NCI-H1417 (cell line): ENCODE measurements at regions not wholly inside any gene's neighbourhood (a gene's known extent, or its start where the extent isn't known, plus 50 kb on each side); places are given as distances from the start of the nearest gene placed in this dataset.
A peak's percentile ranks its signal among the peaks of the same experiment; 100 is the strongest.

ENCODE experiments used
- DNase-seq, 3 experiments: peaks; one replicate each; lab custom pipeline; 2025; lab: John Stamatoyannopoulos, UW

DNA sequence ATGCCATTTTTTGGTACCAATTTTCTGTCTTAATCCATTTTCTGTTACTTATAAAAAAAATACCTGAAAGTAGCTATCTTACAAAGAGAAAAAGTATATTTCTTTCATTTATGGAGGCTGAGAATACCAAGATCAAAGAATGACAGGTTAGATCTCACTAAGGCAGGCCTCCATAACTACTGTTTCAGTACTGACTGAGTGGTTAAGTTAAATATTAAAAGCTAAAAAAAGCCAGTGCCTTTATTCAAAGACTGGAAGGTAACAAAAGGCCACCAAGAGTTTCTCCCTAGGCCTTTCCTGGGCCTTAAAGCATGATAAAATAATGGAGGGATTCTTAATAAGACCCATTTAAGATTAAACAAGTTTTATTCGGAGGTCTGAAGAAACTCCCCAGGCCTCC, 687.7 kb upstream of the ADGRL4 start:
- no peak for DNase-seq

DNA sequence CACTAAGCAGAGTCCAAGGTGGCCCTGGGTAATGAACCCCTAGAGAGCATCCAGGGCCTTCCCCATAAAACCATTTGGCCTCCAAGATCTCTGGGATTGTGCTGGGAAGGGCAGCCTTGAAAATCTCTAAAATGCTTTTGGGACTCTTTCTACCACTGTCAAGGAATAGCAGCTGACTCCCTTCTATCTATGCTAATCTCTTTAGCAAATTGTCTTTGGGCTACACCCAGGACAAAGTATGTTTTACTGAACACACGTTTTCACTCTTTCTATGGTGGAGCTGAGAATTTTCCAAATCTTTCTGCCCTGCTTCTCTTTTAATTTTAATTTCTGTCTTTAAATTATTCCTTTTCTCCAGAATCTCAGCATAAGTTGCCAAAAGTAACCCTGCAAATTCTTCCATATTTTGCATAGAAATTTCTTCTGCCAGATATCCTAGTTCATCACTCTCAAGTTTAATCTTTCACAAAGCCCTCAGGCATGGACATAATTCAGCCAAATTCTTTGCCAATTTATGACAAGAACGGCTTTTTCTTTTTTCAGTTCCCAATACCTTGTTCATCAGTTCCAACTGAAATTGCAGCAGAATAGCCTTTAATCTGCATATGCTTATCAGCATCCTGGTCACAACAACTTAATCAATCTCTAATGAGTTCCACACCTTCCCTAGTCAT, 687.0 kb upstream of the ADGRL4 start:
- no peak for DNase-seq

DNA sequence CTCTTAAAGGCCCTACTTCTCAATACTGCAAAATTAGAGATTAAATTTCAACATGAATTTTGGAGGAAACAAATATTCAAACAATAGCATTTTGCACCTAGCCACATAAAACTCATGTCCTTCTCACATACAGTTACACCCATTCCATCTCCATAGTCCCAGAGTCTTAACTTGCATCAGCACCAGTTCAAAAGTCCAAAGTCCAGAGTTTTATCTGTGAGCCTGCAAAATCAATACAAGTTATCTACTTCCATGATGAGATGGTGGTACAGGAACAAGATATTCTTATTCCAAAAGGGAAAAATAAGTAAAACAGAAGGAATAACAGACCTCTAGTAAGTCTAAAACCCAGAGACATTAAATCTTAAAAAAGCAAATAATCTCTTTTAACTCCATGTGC, 686.0 kb upstream of the ADGRL4 start:
- DNase-seq: no peak

DNA sequence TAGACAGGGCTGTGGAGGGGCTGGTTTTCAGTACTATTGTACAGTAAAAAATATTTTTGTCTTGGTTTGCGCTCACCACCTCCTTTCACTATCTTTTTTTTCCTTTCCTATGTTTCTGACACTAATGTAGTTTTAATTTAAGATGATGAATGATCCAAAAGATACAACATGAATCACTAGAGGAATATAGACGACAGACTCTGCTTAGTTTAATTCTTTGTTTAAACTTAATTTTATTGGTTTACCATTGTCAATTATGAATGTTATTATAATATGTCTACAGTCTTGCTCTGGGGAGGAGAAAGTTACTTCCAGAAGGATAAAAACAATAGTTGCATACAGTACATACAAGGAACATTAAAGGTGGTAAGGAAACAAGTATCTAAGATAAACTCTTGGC, 682.4 kb upstream of the ADGRL4 start:
- no peak for DNase-seq

DNA sequence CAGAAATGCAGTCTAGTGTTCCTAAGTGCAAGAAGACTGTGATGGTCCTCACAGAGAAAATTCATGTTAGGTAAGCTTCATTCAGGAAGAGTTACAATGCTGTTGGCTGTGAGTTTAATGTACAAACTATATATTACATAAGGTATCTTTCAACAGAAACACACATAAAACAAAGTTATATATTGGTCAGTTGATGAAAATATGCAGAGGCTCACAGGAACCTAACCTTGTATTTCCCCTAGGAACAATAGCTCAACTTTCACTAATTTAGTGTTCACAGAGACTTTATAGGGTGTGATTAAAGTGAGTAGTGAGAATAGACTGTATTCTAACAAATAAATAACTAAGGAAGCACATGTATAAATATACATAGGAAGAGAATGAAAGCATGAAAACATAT, 676.9 kb upstream of the ADGRL4 start:
- DNase-seq: no peak

DNA sequence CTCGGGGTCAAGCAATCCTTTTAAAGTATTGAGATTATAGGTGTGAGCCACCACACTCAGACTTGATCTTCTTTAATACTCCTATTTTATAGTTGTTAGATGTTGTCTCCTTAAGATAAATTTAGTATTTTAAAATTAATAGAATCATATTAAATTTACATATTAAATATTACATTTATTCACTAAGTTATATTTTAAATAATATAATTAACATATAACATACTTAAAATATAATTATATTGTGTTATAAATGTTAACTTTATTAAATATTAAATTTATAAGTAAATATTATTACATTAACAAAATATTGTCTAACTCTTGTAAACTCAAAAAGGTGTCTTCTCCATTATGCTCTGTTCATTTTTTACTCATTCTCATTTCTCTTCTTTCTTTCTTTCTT, 675.9 kb upstream of the ADGRL4 start:
- no peak for DNase-seq

DNA sequence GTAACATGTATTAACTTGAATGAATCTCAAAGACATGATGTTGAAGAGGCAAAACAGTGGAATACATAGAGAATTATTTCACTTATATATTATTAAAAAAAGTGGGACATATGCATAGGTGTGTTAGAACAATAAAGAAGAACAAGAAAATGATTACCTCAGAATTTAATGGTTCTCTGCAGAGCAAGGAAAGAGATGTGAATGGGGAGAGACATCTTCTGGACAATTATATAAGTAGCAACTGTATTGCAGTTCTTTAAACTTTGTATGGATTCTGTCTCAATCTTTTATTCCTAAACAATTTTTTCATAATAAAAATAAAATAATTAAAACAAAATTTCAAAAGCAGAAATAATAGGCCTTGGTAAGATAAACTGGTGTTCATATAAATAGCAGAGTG, 674.9 kb upstream of the ADGRL4 start:
- DNase-seq: no peak

DNA sequence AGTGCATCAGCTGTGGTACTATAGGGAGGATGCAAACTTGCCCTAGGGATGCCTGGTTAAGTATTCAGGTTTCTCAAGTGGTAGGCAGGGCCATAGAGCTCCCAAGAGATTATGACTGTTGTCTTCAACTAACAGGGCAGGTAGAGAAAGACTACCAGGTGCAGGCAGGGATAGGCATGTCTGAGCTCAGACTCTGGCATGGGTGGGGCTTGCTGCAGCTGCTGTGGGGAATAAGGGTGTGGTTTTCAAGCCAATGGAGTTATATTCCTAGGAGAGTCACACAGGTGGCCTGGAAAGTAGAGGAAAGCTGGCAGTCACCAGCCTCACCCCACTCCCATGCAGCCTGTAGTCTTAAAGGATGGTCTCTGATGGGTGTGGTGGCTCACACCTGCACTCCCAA, 673.4 kb upstream of the ADGRL4 start:
- DNase-seq: peak in 1 of 3 experiments; percentile 9

DNA sequence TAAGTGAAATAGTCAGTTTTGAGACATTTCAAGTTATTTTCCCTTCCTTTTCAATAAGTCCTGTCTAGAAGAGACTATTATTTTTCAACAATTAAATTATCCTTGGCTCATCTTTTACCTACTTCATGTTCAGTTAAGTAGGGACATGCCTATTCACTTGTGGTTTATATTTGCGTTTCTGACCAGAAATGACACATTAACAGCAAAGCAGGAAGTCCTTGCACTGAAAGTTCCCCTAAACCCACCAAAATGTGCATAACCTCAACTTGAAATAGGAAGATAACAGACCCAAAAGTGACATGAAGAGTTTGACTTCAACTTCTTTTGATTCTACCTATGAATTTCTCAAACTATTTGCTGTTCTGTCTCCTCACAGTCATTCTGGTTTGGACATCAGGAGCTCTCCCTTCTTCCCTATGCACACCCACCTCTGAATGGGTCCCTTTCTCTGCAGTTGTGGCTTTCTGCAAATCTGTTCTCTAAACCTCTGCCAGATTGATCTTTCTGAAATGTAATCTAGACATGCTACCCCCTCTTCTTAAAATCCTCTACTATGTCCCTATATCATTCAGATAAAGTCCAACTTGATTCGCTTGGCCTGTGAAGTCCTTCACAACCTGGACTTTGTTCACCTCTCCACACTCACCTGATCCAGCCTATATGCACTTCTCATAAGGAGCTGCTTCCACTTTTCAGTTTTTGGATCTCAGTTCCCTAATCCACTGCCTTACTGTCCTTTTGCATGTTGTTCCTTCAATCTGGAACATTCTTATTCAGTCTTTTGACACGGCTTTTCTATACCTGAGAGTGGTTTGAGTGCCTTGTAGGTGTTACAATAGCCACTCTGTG, 661.5 kb upstream of the ADGRL4 start:
- DNase-seq: no peak

DNA sequence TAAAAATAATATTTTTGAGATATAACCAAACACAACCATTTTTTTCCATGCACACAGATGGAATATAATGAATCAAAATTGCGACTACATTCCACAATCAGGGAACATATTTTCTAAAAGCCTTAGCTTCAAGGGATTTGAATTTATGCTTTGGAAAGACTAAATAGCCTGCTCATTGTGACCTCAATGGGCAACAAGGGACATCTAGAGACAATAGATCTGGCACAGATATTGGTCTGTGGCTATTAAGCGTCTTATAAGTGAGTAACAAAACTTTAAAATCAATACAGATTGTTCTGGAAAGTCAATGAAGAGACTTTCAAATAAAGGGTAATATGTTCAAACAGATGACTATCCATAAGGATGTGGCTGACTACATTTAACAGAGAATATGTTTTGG, 660.6 kb upstream of the ADGRL4 start:
- no peak for DNase-seq

DNA sequence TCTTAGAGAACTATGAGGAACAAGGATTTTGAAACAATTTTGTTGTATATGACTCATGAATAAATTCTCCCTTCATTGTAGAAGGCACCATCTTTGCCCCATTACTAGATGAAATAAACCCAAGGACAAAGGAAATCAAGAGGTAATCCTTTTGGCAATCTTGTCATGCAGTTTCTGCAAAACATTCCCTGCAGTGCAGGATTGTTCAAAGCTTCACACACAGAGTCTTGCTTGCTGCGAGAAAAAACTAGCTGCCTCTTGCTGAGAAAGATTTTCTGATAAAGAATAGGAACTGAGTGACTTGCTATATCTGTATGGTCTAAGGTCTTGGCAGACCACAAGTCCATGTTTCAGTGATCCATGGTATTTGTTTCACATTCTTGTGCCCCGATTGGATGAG, 657.4 kb upstream of the ADGRL4 start:
- DNase-seq: no peak

DNA sequence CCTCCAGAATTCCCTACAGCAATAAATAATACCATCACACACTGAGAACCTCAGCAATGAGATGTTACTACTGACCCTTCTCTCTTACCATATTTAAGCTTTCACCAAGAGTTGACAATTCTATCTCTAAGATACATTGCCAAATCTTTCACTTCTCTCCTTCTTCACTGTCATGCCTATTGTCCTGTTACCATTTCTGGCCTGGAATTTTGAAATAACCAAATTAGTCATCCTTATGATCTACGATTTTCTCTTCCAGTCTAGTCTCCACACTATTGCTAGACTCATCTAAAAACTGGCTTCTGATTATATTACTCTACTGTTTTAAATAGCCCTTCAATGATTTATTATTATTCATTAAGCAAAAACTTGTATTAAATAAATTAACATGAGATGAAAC, 656.1 kb upstream of the ADGRL4 start:
- DNase-seq: no peak

DNA sequence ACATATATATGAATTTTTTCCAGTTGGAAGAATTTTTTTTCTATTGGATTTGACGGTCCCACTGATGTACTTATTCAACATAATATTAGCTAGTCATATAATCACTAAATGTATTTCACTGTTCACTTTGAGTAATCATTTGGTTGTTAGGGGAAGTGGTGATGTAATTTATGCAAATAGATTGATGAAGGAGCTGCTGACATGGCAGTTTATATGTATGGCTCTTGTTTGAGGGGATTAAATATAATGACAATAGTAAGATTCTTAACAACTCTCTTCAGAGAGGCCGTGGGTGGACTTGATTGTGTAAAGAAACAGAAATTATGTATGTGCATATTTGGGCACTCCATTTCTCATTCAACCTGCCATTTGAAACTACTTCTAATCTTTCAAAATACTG, 653.6 kb upstream of the ADGRL4 start:
- no peak for DNase-seq

DNA sequence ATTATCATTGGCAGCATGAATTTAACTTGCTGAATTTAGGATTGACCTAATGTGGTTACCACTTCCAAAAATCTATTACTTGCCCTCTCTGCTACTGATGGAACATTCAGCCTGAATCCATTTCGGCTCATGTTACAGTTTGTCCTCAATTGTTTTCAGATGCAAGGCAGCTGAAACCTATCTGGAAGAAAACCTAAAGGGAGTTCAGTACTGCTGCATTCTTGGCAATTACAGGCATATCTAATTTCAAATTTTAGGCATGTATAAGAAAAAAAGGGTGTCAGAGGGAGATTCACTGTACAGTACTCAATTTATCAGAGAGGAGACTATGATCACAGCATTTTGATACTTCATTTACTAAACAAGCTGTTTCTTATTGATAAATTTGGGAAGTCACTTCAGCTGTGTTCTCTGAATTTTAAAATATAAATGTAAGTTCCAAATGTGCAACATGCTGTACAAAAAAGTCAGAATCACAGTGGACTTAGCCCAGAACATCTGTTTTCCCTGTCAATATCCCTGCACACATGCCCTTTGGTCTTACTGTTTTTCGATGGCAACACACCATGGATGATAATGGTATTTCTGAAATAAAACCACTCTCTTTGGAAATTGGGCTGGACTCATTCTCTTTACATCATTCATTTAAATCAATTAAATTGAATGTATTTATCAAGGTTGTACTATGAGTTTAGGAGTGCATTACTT, 651.6 kb upstream of the ADGRL4 start:
- DNase-seq: peak in 1 of 3 experiments; percentile 7

DNA sequence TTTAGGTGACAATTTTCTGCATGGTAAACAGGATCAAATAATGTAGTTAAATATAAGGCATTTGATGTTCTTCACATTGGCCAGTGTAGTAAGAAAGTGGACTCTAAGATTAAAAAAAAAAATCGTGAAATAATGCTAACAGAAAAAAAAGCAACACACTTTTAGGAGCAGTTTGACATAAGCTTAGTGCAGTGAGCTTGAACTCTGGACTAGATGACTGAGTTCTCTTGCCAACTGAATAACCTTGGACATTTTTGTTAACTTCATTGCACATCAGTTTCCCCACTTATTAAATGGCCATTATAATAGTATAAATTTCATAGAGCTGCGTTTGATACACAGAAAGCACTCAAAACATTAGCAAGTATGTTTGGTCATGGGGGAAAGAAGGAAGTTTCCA, 649.3 kb upstream of the ADGRL4 start:
- DNase-seq: no peak

DNA sequence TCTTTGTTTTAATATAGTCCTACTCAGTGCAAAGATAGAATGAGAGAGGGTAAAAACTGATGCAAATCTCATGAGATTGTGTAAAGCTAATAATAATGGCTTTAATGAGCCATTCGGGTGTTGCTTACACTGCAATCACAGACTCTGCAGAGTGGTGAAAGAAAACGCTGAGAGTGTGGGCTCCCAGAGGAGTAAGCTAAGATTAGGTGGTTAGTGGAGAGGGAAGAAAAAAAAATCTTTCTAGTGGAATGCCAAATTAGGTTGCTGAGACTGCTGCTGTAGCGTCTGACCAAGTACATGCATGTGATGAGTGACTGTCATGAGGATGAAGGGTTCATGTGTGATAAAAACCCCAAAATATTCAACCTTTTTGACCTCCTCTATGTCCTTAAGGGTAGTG, 645.9 kb upstream of the ADGRL4 start:
- no peak for DNase-seq

DNA sequence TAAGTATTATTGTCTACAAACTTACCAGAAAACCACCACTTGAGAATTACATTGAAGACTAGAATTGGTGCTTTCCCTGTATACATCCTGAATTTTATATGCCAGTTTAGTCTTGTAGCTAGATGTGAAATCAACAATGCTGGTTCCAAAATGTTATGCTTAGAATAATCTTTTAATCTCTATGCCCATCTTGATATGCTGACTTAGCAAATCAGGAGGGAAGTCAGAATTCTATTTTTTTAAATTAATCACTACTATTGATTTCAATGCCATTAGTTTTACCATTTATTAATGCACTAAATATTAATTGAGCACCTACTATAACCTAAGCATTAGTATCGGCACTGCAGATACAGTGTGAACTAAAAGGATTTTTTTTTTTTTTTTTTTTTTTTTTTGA, 641.6 kb upstream of the ADGRL4 start:
- no peak for DNase-seq

DNA sequence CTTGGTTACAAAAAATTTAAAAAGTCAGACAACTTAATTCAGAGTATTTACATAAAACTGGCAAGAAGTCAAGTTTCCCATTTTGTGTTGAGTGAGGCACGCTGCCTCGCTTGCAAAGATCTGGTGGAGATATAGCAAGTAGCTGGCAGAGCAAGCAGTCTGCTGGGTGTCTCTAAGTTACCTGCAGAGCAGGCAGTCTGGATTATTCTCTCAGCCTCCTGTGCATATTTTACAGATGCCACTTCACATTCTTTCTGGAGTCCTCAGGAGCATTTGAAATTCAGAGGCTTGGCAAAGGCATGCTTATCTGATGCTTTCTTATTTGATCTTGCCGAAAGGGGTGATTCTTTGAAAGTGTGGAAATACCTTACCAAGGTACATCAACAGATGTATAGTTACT, 640.4 kb upstream of the ADGRL4 start:
- DNase-seq: no peak

DNA sequence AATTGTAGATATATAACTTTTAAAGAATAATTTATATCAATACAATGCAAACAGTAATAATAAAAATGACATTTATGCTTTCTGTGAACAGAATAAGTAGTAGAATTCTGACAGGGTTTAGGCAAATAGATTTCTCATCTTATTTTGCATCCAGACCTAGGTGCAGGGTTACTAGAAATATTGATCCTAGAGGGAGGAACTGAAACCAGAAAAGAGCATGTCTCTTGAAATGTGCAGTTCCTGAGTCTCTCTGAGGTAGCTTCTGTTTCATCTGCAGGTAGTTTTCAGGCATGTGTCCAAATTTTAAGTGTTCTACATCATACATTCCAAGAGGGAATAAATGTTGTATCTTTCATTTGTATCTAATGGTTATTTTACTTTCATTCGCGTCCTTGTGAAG, 631.9 kb upstream of the ADGRL4 start:
- DNase-seq: no peak

DNA sequence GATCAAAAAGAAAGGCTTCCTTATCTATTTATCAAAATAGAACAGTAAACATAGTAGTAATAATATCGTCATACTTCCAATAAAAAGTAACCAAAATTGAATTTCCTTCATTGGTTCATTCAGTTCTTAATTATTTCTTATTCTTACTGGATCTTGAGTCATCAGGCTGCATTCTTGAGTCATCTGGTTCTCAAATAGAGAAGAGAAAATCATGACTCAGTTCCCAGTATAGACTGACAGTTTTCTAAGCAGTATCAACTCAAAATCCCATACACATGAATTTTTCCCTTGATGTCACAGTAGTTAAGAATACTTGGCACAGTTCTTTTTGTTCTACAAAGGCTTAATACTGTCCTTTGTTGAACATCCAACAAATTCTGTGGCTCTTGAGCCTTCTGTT, 626.9 kb upstream of the ADGRL4 start:
- no peak for DNase-seq

DNA sequence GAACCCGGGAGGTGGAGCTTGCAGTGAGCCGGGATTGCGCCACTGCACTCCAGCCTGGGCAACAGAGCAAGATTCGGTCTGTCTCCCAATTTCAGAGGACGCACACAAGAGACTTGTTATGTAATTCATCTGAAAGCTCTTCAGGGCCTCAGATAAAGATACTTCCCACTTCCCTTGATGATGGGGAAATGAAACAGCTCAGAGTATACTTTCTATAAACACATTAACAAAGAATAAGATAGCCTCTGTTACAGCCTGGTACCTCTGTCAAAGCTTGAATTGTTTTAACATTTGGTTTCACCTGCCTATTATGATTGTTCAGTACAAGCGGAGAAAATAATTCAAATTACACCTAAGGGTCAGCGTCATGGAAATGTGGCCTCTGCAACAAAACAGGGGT, 622.9 kb upstream of the ADGRL4 start:
- DNase-seq: no peak

DNA sequence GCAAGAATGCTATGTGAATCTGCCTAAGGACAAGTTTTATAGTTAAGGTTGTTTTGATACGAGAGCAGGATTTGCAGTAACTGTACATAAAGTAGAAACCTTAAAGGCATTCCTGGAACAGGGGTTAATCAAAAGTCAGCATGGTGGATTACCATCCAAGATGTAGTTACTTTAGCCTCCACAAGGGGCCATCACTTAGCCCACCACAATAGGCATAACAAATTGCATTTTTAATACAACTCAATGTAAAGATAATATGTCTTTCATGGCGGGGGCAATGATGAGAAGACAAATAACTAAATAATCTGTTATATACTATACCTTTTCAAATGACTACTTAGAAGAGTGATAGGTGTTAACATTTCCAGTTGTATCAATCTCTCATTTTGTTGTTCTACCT, 611.2 kb upstream of the ADGRL4 start:
- DNase-seq: no peak

DNA sequence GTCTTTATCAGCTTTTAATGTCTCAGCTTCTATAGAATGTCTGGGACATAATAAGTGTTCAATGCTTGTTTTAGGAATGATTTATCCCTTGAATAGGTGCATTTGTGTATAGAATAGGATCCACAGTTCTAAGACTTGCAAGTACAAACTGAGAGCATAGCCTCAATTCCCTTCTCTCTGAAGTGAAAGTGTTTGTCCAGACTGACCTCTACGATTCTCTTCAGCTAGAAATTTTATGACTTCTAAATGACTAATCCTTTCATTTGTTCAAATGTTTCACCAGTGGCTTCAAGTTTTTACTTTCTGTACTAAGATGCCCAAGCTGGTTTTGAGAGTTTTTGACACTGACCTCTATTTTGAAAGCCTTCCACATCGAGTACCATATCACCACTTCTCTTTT, 608.2 kb upstream of the ADGRL4 start:
- no peak for DNase-seq
